Stomach (tissue), 8 donors: ENCODE measurements at regions not wholly inside any gene's neighbourhood (a gene's known extent, or its start where the extent isn't known, plus 50 kb on each side); places are given as distances from the start of the nearest gene placed in this dataset.
"Not testable (repeated sequence)": the region's sequence is repeated elsewhere in the genome, so short reads cannot be mapped to it uniquely, and the experiment has no call there.

Experiments
- DNase-seq, 2 donors: peaks; one replicate each; pipeline versions ENCODE4 v3.0.0 to v3.0.0-alpha.2; 2013 to 2019
- H3K27ac ChIP-seq, 5 donors: fragments of 200-600 bp in 4 of 5; sonication (generic) in 4 of 5; one replicate each; pipeline ENCODE4 v1.5.1; 2013 to 2019; ENCODE audit warnings: mild to moderate bottlenecking in 1 of 5, moderate library complexity in 1 of 5
- H3K27me3 ChIP-seq, 3 donors: fragments of 200-600 bp; sonication (generic); one replicate each; pipeline ENCODE4 v1.5.1; 2017 to 2019; ENCODE audit warnings: mixed run types in 1 of 3
- H3K36me3 ChIP-seq, 4 donors: fragments of 200-600 bp; sonication (generic); 1 replicate in 3 of 4; 2 replicates in 1 of 4; pipeline ENCODE4 v1.5.1; 2016 to 2019
- H3K4me1 ChIP-seq, 4 donors: fragments of 200-600 bp; sonication (generic); one replicate each; pipeline ENCODE4 v1.5.1; 2016 to 2019
- H3K4me3 ChIP-seq, 4 donors: fragments of 200-600 bp; sonication (generic) in 3 of 4; one replicate each; pipeline ENCODE4 v1.5.1; 2016 to 2019; ENCODE audit warnings: mild to moderate bottlenecking in 1 of 4
- H3K9me3 ChIP-seq, 4 donors: fragments of 200-600 bp; sonication (generic); one replicate each; pipeline ENCODE4 v1.5.1; 2016 to 2019
- EP300 ChIP-seq: sonication (generic); formaldehyde crosslinking; IDR thresholded peaks from one replicate; pipeline ENCODE4 v1.6.1; 2017; ENCODE audit warnings: antibody characterized with exemption
- POLR2A ChIP-seq, 4 donors: fragments of 450-650 bp; IDR thresholded peaks; one replicate each; pipeline ENCODE4 v1.6.1; 2016; ENCODE audit warnings: antibody characterized with exemption in 4 of 4, control low read depth in 2 of 4, mild to moderate bottlenecking in 1 of 4, moderate library complexity in 1 of 4
- POLR2AphosphoS5 ChIP-seq, 3 donors: sonication (generic); formaldehyde crosslinking; IDR thresholded peaks; one replicate each; pipeline ENCODE4 v1.6.1; 2016; ENCODE audit warnings: antibody characterized with exemption in 3 of 3
- WGBS, 5 donors: extraction: QIAGEN DNeasy Blood & Tissue Kit in 3 of 5; methylation state at CpG; one replicate each; pipeline versions ENCODE4 v1.1.5 to v1.1.7; 2013 to 2018; 5-methylcytosine and 5-hydroxymethylcytosine counted together
- intact Hi-C: fragments of 100-400 bp; cut with DNase I; formaldehyde crosslinking; loops from one replicate; pipeline ENCODE4 v1.15.1; 2023; ENCODE audit warnings: low total_unique reads
- TF ChIP-seq, protein P1 (sequence below), 7 experiments: fragments of 450-650 bp in 4 of 7; fragments of 200-600 bp in 3 of 7; sonication (generic) in 3 of 7; IDR thresholded peaks; one replicate each; pipeline ENCODE4 v1.5.1; 2016 to 2019; ENCODE audit warnings: antibody characterized with exemption in 7 of 7, control low read depth in 2 of 7, mild to moderate bottlenecking in 1 of 7
- donor health status: healthy with polysubstance abuse.
- donor health status: Bipolar disorder and iron deficiency.
- donor health status: healthy.

DNA sequence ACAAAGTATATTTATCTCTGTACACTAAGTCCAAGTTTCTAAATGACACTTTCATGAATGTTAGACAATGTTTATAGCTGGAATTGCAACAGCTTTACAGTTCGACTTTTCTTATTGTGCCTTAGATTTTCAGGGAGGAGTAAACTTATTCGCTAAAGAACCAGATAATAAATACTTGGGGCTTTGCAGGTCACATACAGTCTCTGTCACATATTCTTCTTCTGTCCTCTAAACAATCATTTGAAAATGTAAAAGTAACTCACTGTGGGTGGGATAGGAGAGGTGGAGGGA, 132.6 kb downstream of the SPRY1 start:
- 67 to 79% (median 74%) methylated on average over 2 of the region's 2 CpGs for WGBS, 5 donors
- intact Hi-C loops: no loop called here
- TF ChIP-seq, protein P1, sequence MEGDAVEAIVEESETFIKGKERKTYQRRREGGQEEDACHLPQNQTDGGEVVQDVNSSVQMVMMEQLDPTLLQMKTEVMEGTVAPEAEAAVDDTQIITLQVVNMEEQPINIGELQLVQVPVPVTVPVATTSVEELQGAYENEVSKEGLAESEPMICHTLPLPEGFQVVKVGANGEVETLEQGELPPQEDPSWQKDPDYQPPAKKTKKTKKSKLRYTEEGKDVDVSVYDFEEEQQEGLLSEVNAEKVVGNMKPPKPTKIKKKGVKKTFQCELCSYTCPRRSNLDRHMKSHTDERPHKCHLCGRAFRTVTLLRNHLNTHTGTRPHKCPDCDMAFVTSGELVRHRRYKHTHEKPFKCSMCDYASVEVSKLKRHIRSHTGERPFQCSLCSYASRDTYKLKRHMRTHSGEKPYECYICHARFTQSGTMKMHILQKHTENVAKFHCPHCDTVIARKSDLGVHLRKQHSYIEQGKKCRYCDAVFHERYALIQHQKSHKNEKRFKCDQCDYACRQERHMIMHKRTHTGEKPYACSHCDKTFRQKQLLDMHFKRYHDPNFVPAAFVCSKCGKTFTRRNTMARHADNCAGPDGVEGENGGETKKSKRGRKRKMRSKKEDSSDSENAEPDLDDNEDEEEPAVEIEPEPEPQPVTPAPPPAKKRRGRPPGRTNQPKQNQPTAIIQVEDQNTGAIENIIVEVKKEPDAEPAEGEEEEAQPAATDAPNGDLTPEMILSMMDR (IDR thresholded peaks at IDR 0.05): no peak
- no peak for TF ChIP-seq POLR2A (IDR thresholded peaks at IDR 0.05)
- TF ChIP-seq POLR2AphosphoS5 (IDR thresholded peaks at IDR 0.05): no peak
- TF ChIP-seq EP300: no peak
- H3K36me3 ChIP-seq: no peaks in the 10 kb centered on the region
- H3K9me3 ChIP-seq: no peaks in the 10 kb centered on the region
- no peak for DNase-seq
- peaks cover 0 to 17% (median 7%) of the 10 kb centered on the region in 4 donors for H3K4me1 ChIP-seq
- no peaks in the 10 kb centered on the region for H3K27me3 ChIP-seq
- no peak overlapping the region for H3K27ac ChIP-seq
- no peak overlapping the region for H3K4me3 ChIP-seq

DNA sequence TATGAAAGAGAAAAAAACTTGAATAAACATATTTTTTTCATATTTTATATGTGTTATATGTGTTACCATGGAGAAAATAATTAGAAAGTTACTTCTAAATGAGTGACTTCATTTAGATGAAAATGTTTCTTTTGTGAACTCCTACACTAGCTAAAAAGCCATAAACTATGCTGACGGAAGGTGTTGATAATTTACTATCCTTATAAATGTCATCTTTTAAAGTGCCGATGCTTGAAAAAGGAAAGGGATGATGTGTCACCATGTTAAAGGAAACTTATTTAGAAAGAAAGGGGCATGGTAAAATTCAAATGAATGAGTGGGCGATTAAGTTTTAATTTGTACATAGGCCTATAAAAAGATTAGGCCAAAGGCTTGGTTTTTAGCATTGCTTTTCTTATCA, 133.8 kb downstream of the SPRY1 start:
- WGBS, 5 donors: 91 to 99% (median 95%) methylated on average over 3 of the region's 3 CpGs
- no peak for DNase-seq
- Histone ChIP-seq H3K27ac (no peak overlapping the region), H3K27me3 (no peaks in the 10 kb centered on the region), H3K36me3 (no peaks in the 10 kb centered on the region), H3K4me1 (peaks cover 0 to 5% (median 1%) of the 10 kb centered on the region in 4 donors), H3K9me3 (no peaks in the 10 kb centered on the region), H3K4me3 (no peak overlapping the region)
- intact Hi-C loops: no loop called here
- TF ChIP-seq POLR2A (IDR thresholded peaks at IDR 0.05) (no peak), EP300 (no peak), POLR2AphosphoS5 (IDR thresholded peaks at IDR 0.05) (no peak)
- TF ChIP-seq, protein P1 (IDR thresholded peaks at IDR 0.05): no peak

DNA sequence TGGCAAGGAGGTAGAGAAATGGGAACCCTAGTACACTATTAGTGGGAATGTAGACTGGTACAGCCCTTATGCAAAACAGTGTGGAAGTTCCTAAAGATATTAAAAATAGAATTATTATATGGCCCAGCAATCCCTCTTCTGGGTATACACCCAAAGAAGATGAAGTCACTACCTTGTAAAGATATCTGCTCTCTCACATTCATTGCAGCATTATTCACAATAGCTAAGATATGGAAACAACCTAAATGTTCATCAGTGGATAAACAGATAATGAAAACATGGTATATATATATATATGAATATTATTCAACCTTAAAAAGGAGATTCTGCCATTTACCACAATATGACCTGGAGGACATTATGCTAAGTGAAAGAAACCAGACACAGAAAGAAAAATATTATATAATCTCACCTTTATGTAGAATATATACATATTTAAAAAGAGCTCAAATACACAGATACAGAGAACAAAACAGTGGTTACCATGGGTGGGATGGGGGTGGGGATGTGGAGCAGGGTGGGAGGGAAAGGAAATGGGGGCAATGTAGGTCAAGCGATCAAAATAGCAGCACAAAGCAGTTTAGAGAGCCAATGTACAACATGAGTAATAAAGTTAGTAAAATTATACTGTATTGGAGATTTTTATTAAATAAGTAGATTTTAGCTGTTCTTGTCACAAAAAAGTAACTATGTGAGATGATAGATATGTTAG, 138.6 kb downstream of the SPRY1 start:
- no peaks in the 10 kb centered on the region for H3K9me3 ChIP-seq
- H3K27ac ChIP-seq: no peak overlapping the region
- intact Hi-C loops: no loop called here
- no peak for DNase-seq
- H3K27me3 ChIP-seq: no peaks in the 10 kb centered on the region
- no peaks in the 10 kb centered on the region for H3K36me3 ChIP-seq
- TF ChIP-seq EP300: no peak
- no peak for TF ChIP-seq POLR2AphosphoS5 (IDR thresholded peaks at IDR 0.05)
- TF ChIP-seq, protein P1 (IDR thresholded peaks at IDR 0.05): no peak
- TF ChIP-seq POLR2A (IDR thresholded peaks at IDR 0.05): no peak
- no peak overlapping the region for H3K4me3 ChIP-seq
- H3K4me1 ChIP-seq: peaks cover 0 to 6% (median 0%) of the 10 kb centered on the region in 4 donors
- 71 to 86% (median 81%) methylated on average over 1 of the region's 1 CpG for WGBS, 5 donors

DNA sequence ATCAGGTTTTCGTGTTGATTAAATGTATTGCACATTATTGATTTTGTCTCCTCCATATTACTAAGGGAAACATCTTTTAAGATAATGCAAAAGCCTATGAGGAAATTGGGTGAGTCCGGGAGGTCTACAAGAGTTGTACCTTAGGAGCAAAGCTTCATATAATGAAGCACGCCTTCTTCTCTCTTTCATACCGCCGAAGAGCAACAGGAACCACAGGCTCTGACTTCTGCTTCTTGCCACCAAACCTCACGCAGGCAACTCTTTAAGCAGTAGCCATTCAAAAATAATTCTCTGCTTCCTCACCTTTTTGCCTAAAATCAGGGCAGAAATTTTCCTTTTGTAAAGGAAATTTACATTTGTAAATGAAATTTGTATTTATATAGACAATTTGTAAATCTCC, 139.6 kb downstream of the SPRY1 start:
- Histone ChIP-seq H3K9me3 (no peaks in the 10 kb centered on the region), H3K4me3 (no peak overlapping the region), H3K27me3 (no peaks in the 10 kb centered on the region), H3K36me3 (no peaks in the 10 kb centered on the region), H3K27ac (no peak overlapping the region), H3K4me1 (peaks cover 0 to 6% (median 0%) of the 10 kb centered on the region in 4 donors)
- intact Hi-C loops: no loop called here
- no peak for DNase-seq
- TF ChIP-seq, protein P1 (IDR thresholded peaks at IDR 0.05): no peak
- TF ChIP-seq EP300 (no peak), POLR2A (IDR thresholded peaks at IDR 0.05) (no peak), POLR2AphosphoS5 (IDR thresholded peaks at IDR 0.05) (no peak)
- WGBS, 5 donors: 48 to 53% (median 52%) methylated on average over 6 of the region's 6 CpGs

DNA sequence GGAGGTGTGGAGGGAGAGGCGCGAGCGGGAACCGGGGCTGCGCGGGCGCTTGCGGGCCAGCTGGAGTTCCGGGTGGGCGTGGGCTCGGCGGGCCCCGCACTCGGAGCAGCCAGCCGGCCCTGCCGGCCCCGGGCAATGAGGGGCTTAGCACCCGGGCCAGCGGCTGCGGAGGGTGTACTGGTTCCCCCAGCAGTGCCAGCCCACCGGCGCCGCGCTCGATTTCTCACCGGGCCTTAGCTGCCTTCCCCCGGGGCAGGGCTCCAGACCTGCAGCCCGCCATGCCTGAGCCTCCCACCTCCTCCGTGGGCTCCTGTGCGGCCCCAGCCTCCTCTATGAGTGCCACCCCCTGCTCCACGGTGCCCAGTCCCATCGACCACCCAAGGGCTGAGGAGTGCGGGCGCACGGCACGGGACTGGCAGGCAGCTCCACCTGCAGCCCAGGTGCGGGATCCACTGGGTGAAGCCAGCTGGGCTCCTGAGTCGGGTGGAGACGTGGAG, 141.4 kb downstream of the SPRY1 start:
- H3K36me3 ChIP-seq, intact Hi-C loops, H3K27me3 ChIP-seq, H3K4me3 ChIP-seq, DNase-seq, H3K9me3 ChIP-seq, H3K4me1 ChIP-seq, H3K27ac ChIP-seq: not testable (repeated sequence)
- 94 to 100% (median 95%) methylated on average over 14 to 39 of the region's 39 CpGs for WGBS, 5 donors
